CD4-positive, alpha-beta memory T cell (primary cell): ENCODE measurements at regions not wholly inside any gene's neighbourhood (a gene's known extent, or its start where the extent isn't known, plus 50 kb on each side); places are given as distances from the start of the nearest gene placed in this dataset.
"Not testable (repeated sequence)": the region's sequence is repeated elsewhere in the genome, so short reads cannot be mapped to it uniquely, and the experiment has no call there.

Source experiments
- CTCF ChIA-PET: fragments of 350-600 bp; sonication (Branson Sonifier 250); formaldehyde crosslinking; loops from one replicate; lab custom pipeline; 2021; ENCODE audit warnings: inconsistent platforms; ENCODE audit not compliant: partially characterized antibody; lab: Charles Lee
- POLR2A ChIA-PET: fragments of 350-600 bp; sonication (Branson Sonifier 250); formaldehyde crosslinking; loops from one replicate; lab custom pipeline; 2021; ENCODE audit not compliant: partially characterized antibody; lab: Charles Lee
- DNase-seq, 5 donors: peaks; one replicate each; pipeline versions ENCODE4 v3.0.0 to v3.0.0-alpha.2; 2020 to 2022; ENCODE audit warnings: mixed read lengths in 1 of 5
- H3K27ac ChIP-seq: one replicate; pipeline ENCODE4 v1.7.0; 2013; ENCODE audit warnings: low read depth, low read length
- H3K27me3 ChIP-seq: 2 replicates; pipeline ENCODE4 v1.7.0; 2013; ENCODE audit warnings: mild to moderate bottlenecking, low read length, moderate library complexity; ENCODE audit not compliant: insufficient read depth
- H3K36me3 ChIP-seq: 2 replicates; pipeline ENCODE4 v1.7.0; 2013; ENCODE audit warnings: mild to moderate bottlenecking, low read length, moderate library complexity; ENCODE audit not compliant: insufficient read depth
- H3K4me1 ChIP-seq: 2 replicates; pipeline ENCODE4 v1.7.0; 2013; ENCODE audit warnings: mild to moderate bottlenecking, low read length, moderate library complexity; ENCODE audit not compliant: insufficient read depth
- H3K4me3 ChIP-seq, 2 donors: one replicate each; pipeline ENCODE4 v1.7.0; 2013; ENCODE audit warnings: low read length in 2 of 2, mild to moderate bottlenecking in 1 of 2
- H3K9me3 ChIP-seq, 2 donors: one replicate each; pipeline ENCODE4 v1.7.0; 2013; ENCODE audit warnings: low read length in 2 of 2, control low read depth in 1 of 2; ENCODE audit not compliant: control insufficient read depth in 1 of 2
- H3K27ac Mint-ChIP-seq, 7 donors: one replicate each; pipeline ENCODE4 v1.8.0; 2020 to 2021; ENCODE audit warnings: mixed read lengths in 7 of 7, mild to moderate bottlenecking in 6 of 7, inconsistent platforms in 3 of 7, moderate library complexity in 3 of 7
- H3K27me3 Mint-ChIP-seq, 2 donors: one replicate each; pipeline ENCODE4 v1.8.0; 2020 to 2021; ENCODE audit warnings: mixed read lengths in 2 of 2
- H3K36me3 Mint-ChIP-seq, 2 donors: one replicate each; pipeline ENCODE4 v1.8.0; 2020 to 2021; ENCODE audit warnings: mixed read lengths in 2 of 2, inconsistent platforms in 1 of 2, mild to moderate bottlenecking in 1 of 2
- H3K4me1 Mint-ChIP-seq, 4 donors: one replicate each; pipeline ENCODE4 v1.8.0; 2020 to 2021; ENCODE audit warnings: mixed read lengths in 4 of 4, mild to moderate bottlenecking in 1 of 4
- H3K4me3 Mint-ChIP-seq, 8 donors: one replicate each; pipeline ENCODE4 v1.8.0; 2020 to 2021; ENCODE audit warnings: mixed read lengths in 8 of 8, mild to moderate bottlenecking in 7 of 8, moderate library complexity in 6 of 8, inconsistent platforms in 3 of 8
- H3K9me3 Mint-ChIP-seq, 8 donors: one replicate each; pipeline ENCODE4 v1.8.0; 2020 to 2021; ENCODE audit warnings: mixed read lengths in 8 of 8, mild to moderate bottlenecking in 5 of 8, inconsistent platforms in 3 of 8, moderate library complexity in 1 of 8
- intact Hi-C: fragments of 100-400 bp; cut with micrococcal nuclease; formaldehyde crosslinking; loops from one replicate; pipeline ENCODE4 v1.15.1; 2023

- Histone ChIP-seq H3K27me3 (no peaks in the 10 kb centered on the region), H3K36me3 (no peaks in the 10 kb centered on the region), H3K4me3 (no peak overlapping the region), H3K9me3 (peaks cover 0 to 5% of the 10 kb centered on the region in 2 donors), H3K4me1 (peaks cover 18% of the 10 kb centered on the region), H3K27ac (no peak overlapping the region)
- Mint-ChIP-seq H3K27me3 (no peaks in the 10 kb centered on the region), H3K4me3 (peak overlapping the region in 1 of 8 donors; percentile 2), H3K27ac (no peak overlapping the region), H3K9me3 (peaks cover 0 to 20% (median 15%) of the 10 kb centered on the region in 8 donors), H3K4me1 (peaks cover 50 to 79% (median 62%) of the 10 kb centered on the region in 4 donors), H3K36me3 (peaks cover 36 to 51% of the 10 kb centered on the region in 2 donors)
- CTCF ChIA-PET = no interaction called here
- intact Hi-C loops = no loop called here
- no peak for DNase-seq
- POLR2A ChIA-PET = no interaction called here
These were observed 361.4 kb upstream of the POU5F2 start for GRCh38 chr5:94102849-94103248.

- H3K27ac Mint-ChIP-seq, CTCF ChIA-PET, intact Hi-C loops, DNase-seq, H3K9me3 ChIP-seq, H3K27me3 Mint-ChIP-seq, H3K36me3 ChIP-seq, H3K9me3 Mint-ChIP-seq, H3K4me1 ChIP-seq, H3K4me3 ChIP-seq, H3K4me3 Mint-ChIP-seq, H3K27ac ChIP-seq, H3K27me3 ChIP-seq, POLR2A ChIA-PET: not testable (repeated sequence)
- Mint-ChIP-seq H3K4me1 (peaks cover 43 to 86% (median 61%) of the 10 kb centered on the region in 4 donors), H3K36me3 (peaks cover 19 to 50% of the 10 kb centered on the region in 2 donors)
These were observed 356.0 kb upstream of the POU5F2 start for GRCh38 chr5:94097384-94097783.

GRCh38 chr5:94094793-94095441, 353.5 kb upstream of the POU5F2 start:
- no peak overlapping the region for H3K4me3 Mint-ChIP-seq
- ChIA-PET CTCF (no interaction called here), POLR2A (interaction anchor here (0.6 kb wide), 1 partner anchor 28 kb away, joined by 3 read pairs; no protein-coding TSS in a partner anchor)
- intact Hi-C loops = no loop called here
- Histone ChIP-seq H3K27ac (no peak overlapping the region), H3K4me1 (no peaks in the 10 kb centered on the region), H3K4me3 (no peak overlapping the region), H3K27me3 (no peaks in the 10 kb centered on the region), H3K36me3 (no peaks in the 10 kb centered on the region), H3K9me3 (no peaks in the 10 kb centered on the region)
- H3K4me1 Mint-ChIP-seq = peaks cover 37 to 83% (median 57%) of the 10 kb centered on the region in 4 donors
- DNase-seq = no peak
- no peaks in the 10 kb centered on the region for H3K27me3 Mint-ChIP-seq
- peaks cover 0 to 9% (median 0%) of the 10 kb centered on the region in 8 donors for H3K9me3 Mint-ChIP-seq
- no peak overlapping the region for H3K27ac Mint-ChIP-seq
- peaks cover 13 to 40% of the 10 kb centered on the region in 2 donors for H3K36me3 Mint-ChIP-seq

DNA sequence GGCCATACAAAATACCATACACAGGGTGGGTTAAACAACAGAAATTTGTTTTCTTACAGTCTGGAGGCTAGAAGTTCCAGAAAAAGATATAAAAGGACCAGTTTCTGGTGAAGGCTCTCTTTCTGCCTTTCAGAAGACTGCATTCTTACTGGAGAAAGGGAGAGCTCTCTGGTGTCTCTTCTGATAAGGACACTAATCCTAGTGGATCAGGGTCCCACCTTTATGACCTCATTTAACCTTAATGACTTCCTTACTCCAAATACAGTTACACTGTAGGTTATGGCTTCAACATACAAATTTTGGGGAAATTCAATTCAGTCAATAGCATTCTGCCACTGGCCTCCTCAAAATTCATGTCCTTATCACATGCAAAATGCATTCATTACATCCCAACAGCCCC, 351.9 kb upstream of the POU5F2 start:
- ChIA-PET POLR2A (no interaction called here), CTCF (no interaction called here)
- Histone ChIP-seq H3K36me3 (no peaks in the 10 kb centered on the region), H3K4me3 (no peak overlapping the region), H3K27ac (no peak overlapping the region), H3K9me3 (no peaks in the 10 kb centered on the region), H3K4me1 (no peaks in the 10 kb centered on the region), H3K27me3 (no peaks in the 10 kb centered on the region)
- Mint-ChIP-seq H3K27me3 (no peaks in the 10 kb centered on the region), H3K4me1 (peaks cover 27 to 73% (median 48%) of the 10 kb centered on the region in 4 donors), H3K4me3 (no peak overlapping the region), H3K36me3 (peaks cover 10 to 35% of the 10 kb centered on the region in 2 donors), H3K27ac (no peak overlapping the region), H3K9me3 (peaks cover 0 to 8% (median 0%) of the 10 kb centered on the region in 8 donors)
- DNase-seq = no peak
- intact Hi-C loops = no loop called here

- H3K27ac ChIP-seq, intact Hi-C loops, H3K27ac Mint-ChIP-seq, H3K9me3 ChIP-seq, H3K4me3 ChIP-seq, H3K27me3 ChIP-seq, POLR2A ChIA-PET, H3K4me1 ChIP-seq, H3K9me3 Mint-ChIP-seq, DNase-seq, H3K27me3 Mint-ChIP-seq, CTCF ChIA-PET, H3K36me3 ChIP-seq, H3K4me3 Mint-ChIP-seq: not testable (repeated sequence)
- peaks cover 9 to 16% of the 10 kb centered on the region in 2 donors for H3K36me3 Mint-ChIP-seq
- H3K4me1 Mint-ChIP-seq = peaks cover 13 to 47% (median 32%) of the 10 kb centered on the region in 4 donors
These were observed 345.2 kb upstream of the POU5F2 start for GRCh38 chr5:94086635-94087034.

- Mint-ChIP-seq H3K36me3 (peaks cover 9 to 16% of the 10 kb centered on the region in 2 donors), H3K9me3 (peaks cover 0 to 5% (median 0%) of the 10 kb centered on the region in 8 donors), H3K27me3 (no peaks in the 10 kb centered on the region), H3K27ac (no peak overlapping the region), H3K4me1 (peaks cover 12 to 50% (median 34%) of the 10 kb centered on the region in 4 donors), H3K4me3 (no peak overlapping the region)
- intact Hi-C loops = no loop called here
- POLR2A ChIA-PET = no interaction called here
- CTCF ChIA-PET = no interaction called here
- Histone ChIP-seq H3K27ac (no peak overlapping the region), H3K36me3 (no peaks in the 10 kb centered on the region), H3K27me3 (no peaks in the 10 kb centered on the region), H3K4me3 (no peak overlapping the region), H3K4me1 (no peaks in the 10 kb centered on the region), H3K9me3 (no peaks in the 10 kb centered on the region)
- DNase-seq = no peak
These were observed 344.8 kb upstream of the POU5F2 start for GRCh38 chr5:94086194-94086593.

DNA sequence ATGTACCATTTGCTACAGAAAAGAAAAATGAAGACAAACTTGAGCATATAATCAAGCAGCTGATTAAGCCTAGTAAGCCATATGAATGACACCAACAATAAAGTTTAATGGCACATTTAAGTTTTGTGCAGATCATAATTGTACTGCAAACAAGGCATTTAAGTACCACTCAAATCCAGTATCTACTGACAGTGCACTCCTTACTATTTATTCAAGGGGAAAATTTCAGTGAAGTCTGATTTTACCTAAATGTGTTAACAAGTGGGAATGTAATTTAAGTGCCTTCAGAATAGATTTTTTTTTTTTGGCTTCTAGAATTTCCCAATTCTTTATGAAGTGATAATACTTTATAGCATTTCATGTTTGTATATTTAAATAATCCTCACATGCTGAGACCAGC, 341.0 kb upstream of the POU5F2 start:
- no peak for DNase-seq
- POLR2A ChIA-PET = no interaction called here
- H3K9me3 Mint-ChIP-seq = peaks cover 0 to 5% (median 0%) of the 10 kb centered on the region in 8 donors
- peaks cover 5 to 20% of the 10 kb centered on the region in 2 donors for H3K36me3 Mint-ChIP-seq
- CTCF ChIA-PET = no interaction called here
- peaks cover 21 to 57% (median 37%) of the 10 kb centered on the region in 4 donors for H3K4me1 Mint-ChIP-seq
- no peak overlapping the region for H3K27ac Mint-ChIP-seq
- H3K9me3 ChIP-seq = no peaks in the 10 kb centered on the region
- H3K27me3 ChIP-seq = no peaks in the 10 kb centered on the region
- H3K4me3 Mint-ChIP-seq = peak overlapping the region in 1 of 8 donors; percentile 14
- H3K27me3 Mint-ChIP-seq = no peaks in the 10 kb centered on the region
- intact Hi-C loops = no loop called here
- H3K27ac ChIP-seq = no peak overlapping the region
- H3K36me3 ChIP-seq = no peaks in the 10 kb centered on the region
- no peaks in the 10 kb centered on the region for H3K4me1 ChIP-seq
- H3K4me3 ChIP-seq = no peak overlapping the region
